ENCODE measurements at regions not wholly inside any gene's neighbourhood (a gene's known extent, or its start where the extent isn't known, plus 50 kb on each side); places are given as distances from the start of the nearest gene placed in this dataset.

GRCh38 chr9:79164406-79164805 is 407.4 kb upstream of the TLE4 start:
- Histone ChIP-seq H3K4me3 (ENCODE audit: low read depth, low read length) (no peak overlapping the region), H3K27me3 (ENCODE audit: control insufficient read depth, insufficient read depth, low read length) (no peaks in the 10 kb centered on the region), H3K27ac (ENCODE audit: low read depth, low read length) (no peak overlapping the region), H3K9me3 (ENCODE audit: control insufficient read depth, insufficient read depth, low read length) (no peaks in the 10 kb centered on the region)
- CTCF ChIA-PET = interaction anchor here (1.2 kb wide), 1 partner anchor 725 kb away, joined by 3 read pairs; no protein-coding TSS in a partner anchor
- POLR2A ChIA-PET = no interaction called here
- TF ChIP-seq CTCF (IDR thresholded peaks at IDR 0.05; ENCODE audit: low read depth, low read length) = no peak
- DNase-seq (ENCODE audit: low read depth, low spot score) = no peak

- ChIA-PET CTCF (interaction anchor here (1.8 kb wide), 1 partner anchor 35 kb away, joined by 5 read pairs; no protein-coding TSS in a partner anchor), POLR2A (no interaction called here)
- H3K9me3 ChIP-seq (ENCODE audit: control insufficient read depth, insufficient read depth, low read length) = no peaks in the 10 kb centered on the region
- peak; percentile 23 for DNase-seq (ENCODE audit: low read depth, low spot score)
- no peak for TF ChIP-seq CTCF (IDR thresholded peaks at IDR 0.05; ENCODE audit: low read depth, low read length)
- no peak overlapping the region for H3K4me3 ChIP-seq (ENCODE audit: low read depth, low read length)
- H3K27ac ChIP-seq (ENCODE audit: low read depth, low read length) = no peak overlapping the region
- H3K27me3 ChIP-seq (ENCODE audit: control insufficient read depth, insufficient read depth, low read length) = no peaks in the 10 kb centered on the region
Measured at GRCh38 chr9:79165020-79165780, 406.6 kb upstream of the TLE4 start.

GRCh38 chr9:79166005-79166404 is 405.8 kb upstream of the TLE4 start:
- Histone ChIP-seq H3K27me3 (ENCODE audit: control insufficient read depth, insufficient read depth, low read length) (no peaks in the 10 kb centered on the region), H3K9me3 (ENCODE audit: control insufficient read depth, insufficient read depth, low read length) (no peaks in the 10 kb centered on the region), H3K4me3 (ENCODE audit: low read depth, low read length) (no peak overlapping the region), H3K27ac (ENCODE audit: low read depth, low read length) (no peak overlapping the region)
- no peak for DNase-seq (ENCODE audit: low read depth, low spot score)
- ChIA-PET CTCF (interaction anchor here (0.5 to 1.8 kb wide), 2 partner anchors 36 to 327 kb away, joined by 5 read pairs; no protein-coding TSS in a partner anchor), POLR2A (no interaction called here)
- TF ChIP-seq CTCF (IDR thresholded peaks at IDR 0.05; ENCODE audit: low read depth, low read length) = no peak

- H3K9me3 ChIP-seq (ENCODE audit: control insufficient read depth, insufficient read depth, low read length) = no peaks in the 10 kb centered on the region
- no peak overlapping the region for H3K4me3 ChIP-seq (ENCODE audit: low read depth, low read length)
- POLR2A ChIA-PET = no interaction called here
- no peak for DNase-seq (ENCODE audit: low read depth, low spot score)
- CTCF ChIA-PET = no interaction called here
- no peak for TF ChIP-seq CTCF (IDR thresholded peaks at IDR 0.05; ENCODE audit: low read depth, low read length)
- no peaks in the 10 kb centered on the region for H3K27me3 ChIP-seq (ENCODE audit: control insufficient read depth, insufficient read depth, low read length)
- H3K27ac ChIP-seq (ENCODE audit: low read depth, low read length) = no peak overlapping the region
Measured at GRCh38 chr9:79170643-79171042, 401.1 kb upstream of the TLE4 start.

- Histone ChIP-seq H3K27me3 (ENCODE audit: control insufficient read depth, insufficient read depth, low read length) (no peaks in the 10 kb centered on the region), H3K27ac (ENCODE audit: low read depth, low read length) (no peak overlapping the region), H3K9me3 (ENCODE audit: control insufficient read depth, insufficient read depth, low read length) (no peaks in the 10 kb centered on the region), H3K4me3 (ENCODE audit: low read depth, low read length) (no peak overlapping the region)
- TF ChIP-seq CTCF (IDR thresholded peaks at IDR 0.05; ENCODE audit: low read depth, low read length) = no peak
- no peak for DNase-seq (ENCODE audit: low read depth, low spot score)
- CTCF ChIA-PET = interaction anchor here (1.1 kb wide), 1 partner anchor 12 kb away, joined by 3 read pairs; no protein-coding TSS in a partner anchor
- POLR2A ChIA-PET = no interaction called here
Measured at GRCh38 chr9:79173932-79174331, 397.8 kb upstream of the TLE4 start.
